Ovary (tissue), 7 donors: ENCODE measurements at regions not wholly inside any gene's neighbourhood (a gene's known extent, or its start where the extent isn't known, plus 50 kb on each side); places are given as distances from the start of the nearest gene placed in this dataset.

Source experiments
- DNase-seq, 5 donors: peaks; one replicate each; pipeline ENCODE4 v3.0.0-alpha.2; 2019 to 2020
- H3K27ac ChIP-seq, 2 donors: fragments of 200-600 bp; one replicate each; pipeline versions ENCODE4 v1.5.1 to v1.8.0; 2019 to 2022
- H3K27me3 ChIP-seq: fragments of 200-600 bp; one replicate; pipeline ENCODE4 v1.8.0; 2022
- H3K36me3 ChIP-seq: fragments of 200-600 bp; sonication (generic); one replicate; pipeline ENCODE4 v1.5.1; 2019
- H3K4me1 ChIP-seq: one replicate; pipeline ENCODE4 v1.8.1; 2013; ENCODE audit warnings: mild to moderate bottlenecking, moderate library complexity; ENCODE audit not compliant: insufficient read depth
- H3K4me3 ChIP-seq: fragments of 200-600 bp; sonication (generic); one replicate; pipeline ENCODE4 v1.5.1; 2017
- H3K9me3 ChIP-seq, 2 donors: fragments of 200-600 bp in 1 of 2; sonication (generic) in 1 of 2; one replicate each; pipeline versions ENCODE4 v1.5.1 to v1.8.1; 2013 to 2019; ENCODE audit warnings: mild to moderate bottlenecking in 1 of 2, moderate library complexity in 1 of 2
- CTCF ChIP-seq, 3 donors: fragments of 450-650 bp in 2 of 3; fragments of 200-600 bp in 1 of 3; IDR thresholded peaks; one replicate each; pipeline versions ENCODE4 v1.5.1 to v1.8.0; 2016 to 2022; ENCODE audit warnings: antibody characterized with exemption in 3 of 3, mild to moderate bottlenecking in 1 of 3
- EP300 ChIP-seq: sonication (generic); formaldehyde crosslinking; IDR thresholded peaks from one replicate; pipeline ENCODE4 v1.6.1; 2017; ENCODE audit warnings: antibody characterized with exemption
- POLR2A ChIP-seq: fragments of 450-650 bp; IDR thresholded peaks from one replicate; pipeline ENCODE4 v1.6.1; 2017; ENCODE audit warnings: antibody characterized with exemption, mild to moderate bottlenecking, moderate library complexity
- WGBS, 3 donors: extraction: QIAGEN DNeasy Blood & Tissue Kit in 1 of 3; methylation state at CpG; one replicate each; pipeline versions ENCODE4 v1.1.5 to v1.1.7; 2013 to 2017; 5-methylcytosine and 5-hydroxymethylcytosine counted together
- intact Hi-C, 4 donors: fragments of 100-400 bp; cut with DNase I; formaldehyde crosslinking; loops; one replicate each; pipeline versions ENCODE4 v1.11.0 to v1.15.1; 2022 to 2023
- donor health status: DM: no; HTN: no; CAD: no; lungs with moderate emphysema.
- donor health status: DM: no; HTN: no; CAD: no.
- donor health status: Bipolar disorder and iron deficiency.
- donor health status: DM: no; HTN: no; CAD: no.
- donor health status: DM: yes; HTN: yes; CAD: no.

GRCh38 chr11:127105593-127106541 is 105.3 kb upstream of the KIRREL3 start:
- Histone ChIP-seq H3K36me3 (no peaks in the 10 kb centered on the region), H3K4me3 (no peak overlapping the region), H3K27ac (no peak overlapping the region), H3K27me3 (no peaks in the 10 kb centered on the region), H3K4me1 (no peaks in the 10 kb centered on the region), H3K9me3 (no peaks in the 10 kb centered on the region)
- intact Hi-C loops, result no loop called here
- TF ChIP-seq CTCF (IDR thresholded peaks at IDR 0.05) (no peak), POLR2A (no peak), EP300 (no peak)
- WGBS, 3 donors, result 42 to 57% (median 42%) methylated on average over 15 of the region's 15 CpGs
- no peak for DNase-seq

- 69 to 78% (median 74%) methylated on average over 9 of the region's 9 CpGs for WGBS, 3 donors
- Histone ChIP-seq H3K4me3 (no peak overlapping the region), H3K36me3 (no peaks in the 10 kb centered on the region), H3K27me3 (no peaks in the 10 kb centered on the region), H3K27ac (no peak overlapping the region), H3K9me3 (no peaks in the 10 kb centered on the region), H3K4me1 (no peaks in the 10 kb centered on the region)
- intact Hi-C loops, result no loop called here
- TF ChIP-seq POLR2A (no peak), EP300 (no peak), CTCF (IDR thresholded peaks at IDR 0.05) (no peak)
- DNase-seq, result no peak
Measured at GRCh38 chr11:127103586-127104388, 103.2 kb upstream of the KIRREL3 start.

GRCh38 chr11:127098684-127099083 is 98.1 kb upstream of the KIRREL3 start:
- H3K4me3 ChIP-seq, result no peak overlapping the region
- H3K27ac ChIP-seq, result no peak overlapping the region
- TF ChIP-seq POLR2A (no peak), EP300 (no peak), CTCF (IDR thresholded peaks at IDR 0.05) (no peak)
- H3K27me3 ChIP-seq, result no peaks in the 10 kb centered on the region
- WGBS, 3 donors, result 0 to 8% (median 4%) methylated on average over 1 of the region's 1 CpG
- no peaks in the 10 kb centered on the region for H3K4me1 ChIP-seq
- no peaks in the 10 kb centered on the region for H3K9me3 ChIP-seq
- no peaks in the 10 kb centered on the region for H3K36me3 ChIP-seq
- intact Hi-C loops, result no loop called here
- no peak for DNase-seq

GRCh38 chr11:127080735-127081134 is 80.2 kb upstream of the KIRREL3 start:
- intact Hi-C loops, result no loop called here
- no peak for DNase-seq
- no peak overlapping the region for H3K27ac ChIP-seq
- no peaks in the 10 kb centered on the region for H3K4me1 ChIP-seq
- TF ChIP-seq EP300 (no peak), CTCF (IDR thresholded peaks at IDR 0.05) (no peak), POLR2A (no peak)
- no peak overlapping the region for H3K4me3 ChIP-seq
- WGBS, 3 donors, result 61 to 69% (median 67%) methylated on average over 2 of the region's 2 CpGs
- H3K27me3 ChIP-seq, result no peaks in the 10 kb centered on the region
- H3K36me3 ChIP-seq, result no peaks in the 10 kb centered on the region
- H3K9me3 ChIP-seq, result no peaks in the 10 kb centered on the region
